Peyer's patch (tissue), 4 donors: ENCODE measurements at regions not wholly inside any gene's neighbourhood (a gene's known extent, or its start where the extent isn't known, plus 50 kb on each side); places are given as distances from the start of the nearest gene placed in this dataset.

Source experiments
- DNase-seq, 3 donors: peaks; one replicate each; pipeline ENCODE4 v3.0.0-alpha.2; 2017 to 2019
- H3K27ac ChIP-seq, 4 donors: fragments of 200-600 bp; sonication (generic); one replicate each; pipeline ENCODE4 v1.5.1; 2016 to 2019
- H3K27me3 ChIP-seq, 2 donors: fragments of 200-600 bp; sonication (generic); one replicate each; pipeline ENCODE4 v1.5.1; 2019
- H3K36me3 ChIP-seq, 3 donors: fragments of 200-600 bp; sonication (generic); one replicate each; pipeline ENCODE4 v1.5.1; 2016 to 2019
- H3K4me1 ChIP-seq, 4 donors: fragments of 200-600 bp; sonication (generic); one replicate each; pipeline ENCODE4 v1.5.1; 2016 to 2019
- H3K4me3 ChIP-seq, 4 donors: fragments of 200-600 bp; sonication (generic); 1 replicate in 3 of 4; 2 replicates in 1 of 4; pipeline ENCODE4 v1.5.1; 2016 to 2019; ENCODE audit warnings: mild to moderate bottlenecking in 1 of 4
- H3K9me3 ChIP-seq, 4 donors: fragments of 200-600 bp; sonication (generic); one replicate each; pipeline ENCODE4 v1.5.1; 2016 to 2019; ENCODE audit warnings: mild to moderate bottlenecking in 1 of 4
- CTCF ChIP-seq, 6 experiments: fragments of 450-650 bp in 4 of 6; fragments of 200-600 bp in 2 of 6; sonication (generic) in 1 of 6; IDR thresholded peaks; one replicate each; pipeline ENCODE4 v1.5.1; 2017 to 2019; ENCODE audit warnings: antibody characterized with exemption in 6 of 6, mild to moderate bottlenecking in 3 of 6, moderate library complexity in 1 of 6
- POLR2A ChIP-seq, 2 donors: fragments of 450-650 bp; IDR thresholded peaks; one replicate each; pipeline ENCODE4 v1.5.1; 2017; ENCODE audit warnings: antibody characterized with exemption in 2 of 2, mild to moderate bottlenecking in 2 of 2, moderate library complexity in 2 of 2

DNA sequence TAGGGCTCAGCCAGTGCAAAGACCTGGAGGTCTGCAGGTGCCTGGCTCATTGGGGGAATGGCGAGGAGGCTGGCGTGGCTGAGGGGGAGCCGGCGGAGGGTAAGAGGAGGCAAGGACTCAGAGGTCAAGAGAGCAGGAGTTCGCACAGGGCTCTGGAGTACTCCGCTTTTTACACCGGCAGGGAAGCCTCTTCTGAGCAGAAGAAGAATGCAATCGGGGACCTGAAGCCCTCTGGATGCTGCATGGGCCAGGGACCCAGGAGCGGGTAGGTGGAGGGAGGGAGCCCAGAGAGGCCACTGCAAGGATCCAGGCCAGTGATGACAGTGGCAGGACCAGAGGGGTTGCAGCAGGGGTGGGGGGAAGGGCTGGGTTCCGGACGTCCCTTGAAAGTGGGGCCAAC is 70.4 kb upstream of the TAMM41 start:
- H3K4me3 ChIP-seq = no peak overlapping the region
- H3K27ac ChIP-seq = no peak overlapping the region
- H3K27me3 ChIP-seq = no peaks in the 10 kb centered on the region
- TF ChIP-seq CTCF (IDR thresholded peaks at IDR 0.05) (no peak), POLR2A (IDR thresholded peaks at IDR 0.05) (no peak)
- peak in 1 of 3 donors; percentile 26 for DNase-seq
- H3K4me1 ChIP-seq = no peaks in the 10 kb centered on the region
- no peaks in the 10 kb centered on the region for H3K9me3 ChIP-seq
- no peaks in the 10 kb centered on the region for H3K36me3 ChIP-seq

DNA sequence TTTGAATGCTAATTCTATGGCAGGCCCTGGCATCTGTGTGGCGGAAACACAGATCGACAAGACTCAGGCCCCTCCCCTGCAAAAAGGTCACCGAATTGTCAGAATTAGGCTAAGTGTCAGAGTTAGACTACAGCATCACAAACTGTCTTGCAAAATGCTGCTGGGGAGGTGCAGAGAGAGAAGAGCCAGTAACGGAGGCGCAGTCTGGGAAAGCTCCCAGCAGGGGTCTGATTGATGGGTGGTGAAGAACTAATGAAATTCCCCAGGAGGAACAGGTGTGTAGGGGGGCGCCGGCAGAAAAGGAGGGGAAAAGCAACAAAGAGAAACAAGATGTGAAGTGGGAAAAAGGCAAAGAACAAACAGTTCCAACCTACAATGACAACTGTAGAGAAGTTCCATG is 72.7 kb upstream of the TAMM41 start:
- Histone ChIP-seq H3K36me3 (no peaks in the 10 kb centered on the region), H3K27me3 (no peaks in the 10 kb centered on the region), H3K27ac (no peak overlapping the region), H3K4me3 (no peak overlapping the region), H3K4me1 (no peaks in the 10 kb centered on the region), H3K9me3 (no peaks in the 10 kb centered on the region)
- DNase-seq = no peak
- TF ChIP-seq CTCF (IDR thresholded peaks at IDR 0.05) (no peak), POLR2A (IDR thresholded peaks at IDR 0.05) (no peak)

DNA sequence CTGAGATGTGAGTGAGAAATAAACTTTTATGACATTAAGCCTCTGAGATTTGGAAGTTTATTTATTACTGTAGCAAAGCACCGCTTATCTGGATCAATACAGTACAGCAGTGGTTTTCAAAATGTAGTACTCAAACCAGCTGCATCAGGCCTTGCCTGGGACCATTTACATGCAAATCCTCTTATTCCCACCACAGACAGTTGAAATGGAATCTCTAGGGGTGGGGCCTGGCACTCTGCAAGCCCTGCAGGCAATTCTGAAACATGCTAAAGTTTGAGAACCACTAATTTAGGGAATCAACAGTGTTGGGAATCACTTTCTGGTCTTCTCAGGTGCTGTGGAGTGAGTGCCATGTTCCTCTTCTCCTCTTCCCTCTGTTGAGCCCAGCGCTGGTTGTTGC is 77.8 kb upstream of the TAMM41 start:
- Histone ChIP-seq H3K4me1 (no peaks in the 10 kb centered on the region), H3K27ac (no peak overlapping the region), H3K4me3 (no peak overlapping the region), H3K36me3 (no peaks in the 10 kb centered on the region), H3K27me3 (no peaks in the 10 kb centered on the region), H3K9me3 (no peaks in the 10 kb centered on the region)
- TF ChIP-seq POLR2A (IDR thresholded peaks at IDR 0.05) = no peak
- TF ChIP-seq CTCF (IDR thresholded peaks at IDR 0.05) = no peak
- no peak for DNase-seq

DNA sequence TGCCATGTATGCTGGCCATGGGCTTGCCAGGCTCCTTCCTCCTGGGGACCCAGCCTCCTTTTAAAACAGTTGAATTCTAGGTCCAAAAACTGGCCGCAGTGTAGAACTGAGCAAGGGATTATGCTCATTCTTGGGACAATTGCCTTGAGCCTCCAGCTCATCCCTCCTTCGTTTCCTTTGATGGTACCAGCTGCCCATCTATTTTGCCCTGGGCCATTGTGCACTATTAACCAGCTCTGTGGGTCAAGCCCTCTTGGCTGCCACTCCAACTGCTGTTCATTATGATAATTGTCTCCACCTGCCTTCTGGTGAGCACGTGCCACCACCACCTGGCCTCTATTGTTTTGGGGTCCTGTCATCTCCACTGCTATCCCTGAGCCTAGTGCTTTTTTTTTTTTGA is 75.8 kb upstream of the SYN2 start:
- H3K27me3 ChIP-seq = no peaks in the 10 kb centered on the region
- TF ChIP-seq CTCF (IDR thresholded peaks at IDR 0.05) (no peak), POLR2A (IDR thresholded peaks at IDR 0.05) (no peak)
- H3K27ac ChIP-seq = no peak overlapping the region
- H3K4me1 ChIP-seq = no peaks in the 10 kb centered on the region
- H3K9me3 ChIP-seq = no peaks in the 10 kb centered on the region
- H3K4me3 ChIP-seq = no peak overlapping the region
- peak in 2 of 3 donors; percentile 8 to 14 for DNase-seq
- no peaks in the 10 kb centered on the region for H3K36me3 ChIP-seq

DNA sequence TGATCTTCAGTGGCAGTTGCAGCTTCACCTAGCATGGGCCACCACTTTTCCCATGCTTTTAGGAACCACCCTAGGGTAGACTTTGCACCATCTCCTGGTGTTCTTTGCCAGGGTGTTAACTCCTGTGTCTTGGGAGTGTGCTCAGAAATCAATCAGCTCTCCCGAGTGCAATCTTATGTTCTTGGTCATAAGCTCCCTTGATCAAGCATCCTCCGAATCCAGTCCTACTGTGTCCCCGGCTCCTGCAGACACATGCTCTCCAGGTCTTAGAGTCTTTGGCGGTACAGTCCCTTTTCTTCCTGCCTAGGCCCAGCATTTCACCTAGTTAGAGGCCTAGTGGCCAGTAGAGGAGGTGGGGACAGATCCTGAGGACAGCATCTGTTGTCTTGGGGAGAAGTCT is 74.7 kb upstream of the SYN2 start:
- H3K27ac ChIP-seq = no peak overlapping the region

More for the DNA sequence above, 74.7 kb upstream of the SYN2 start:
- no peaks in the 10 kb centered on the region for H3K36me3 ChIP-seq
- DNase-seq = no peak
- TF ChIP-seq POLR2A (IDR thresholded peaks at IDR 0.05) (no peak), CTCF (IDR thresholded peaks at IDR 0.05) (no peak)
- H3K27me3 ChIP-seq = no peaks in the 10 kb centered on the region
- H3K4me3 ChIP-seq = no peak overlapping the region
- no peaks in the 10 kb centered on the region for H3K9me3 ChIP-seq
- H3K4me1 ChIP-seq = no peaks in the 10 kb centered on the region
